Caco-2 (cell line): ENCODE measurements at regions not wholly inside any gene's neighbourhood (a gene's known extent, or its start where the extent isn't known, plus 50 kb on each side); places are given as distances from the start of the nearest gene placed in this dataset.
"Not testable (repeated sequence)": the region's sequence is repeated elsewhere in the genome, so short reads cannot be mapped to it uniquely, and the experiment has no call there.

Source experiments
- BruUV-seq: library from RNA; stranded (reverse); fragments of 400-500 nt; replicated peaks from 2 replicates; lab custom pipeline; 2021; lab: Mats Ljungman, UMichigan
- CTCF ChIA-PET: fragments of 300-600 bp; sonication (Branson Sonifier 250); formaldehyde crosslinking; loops from one replicate; lab custom pipeline; 2022; ENCODE audit warnings: antibody characterized with exemption; lab: Charles Lee
- POLR2A ChIA-PET: fragments of 300-600 bp; sonication (Branson Sonifier 250); formaldehyde crosslinking; loops from one replicate; lab custom pipeline; 2022; ENCODE audit warnings: antibody characterized with exemption; lab: Charles Lee
- DNase-seq, 2 experiments: peaks; one replicate each; pipeline versions ENCODE4 v3.0.0 to v3.0.0-alpha.2; 2020 to 2022
- H3K27me3 ChIP-seq: replicated peaks from 2 replicates; pipeline ENCODE4 v1.6.0; 2011; ENCODE audit warnings: low read length; ENCODE audit not compliant: control insufficient read depth, insufficient read depth
- H3K36me3 ChIP-seq: 2 replicates; pipeline ENCODE4 v1.5.1; 2011; ENCODE audit warnings: low read length; ENCODE audit not compliant: control insufficient read depth, insufficient read depth
- H3K4me1 ChIP-seq: fragments of 250-450 bp; sonication (Bioruptor Pico); 2 replicates; pipeline ENCODE4 v1.5.1; 2020; ENCODE audit warnings: mild to moderate bottlenecking
- H3K4me3 ChIP-seq: 2 replicates; pipeline ENCODE4 v1.5.1; 2011; ENCODE audit warnings: low read depth, mild to moderate bottlenecking, control low read depth, low read length
- H3K9me3 ChIP-seq: fragments of 250-450 bp; sonication (Bioruptor Pico); 2 replicates; pipeline ENCODE4 v1.5.1; 2020; ENCODE audit warnings: mild to moderate bottlenecking, moderate library complexity
- H3K27ac Mint-ChIP-seq: one replicate; pipeline ENCODE4 v1.8.0; 2022; ENCODE audit warnings: mixed read lengths; ENCODE audit not compliant: unreplicated experiment
- H3K27me3 Mint-ChIP-seq: one replicate; pipeline ENCODE4 v1.8.0; 2022; ENCODE audit warnings: mixed read lengths; ENCODE audit not compliant: insufficient read depth, unreplicated experiment
- H3K36me3 Mint-ChIP-seq: one replicate; pipeline ENCODE4 v1.8.0; 2022; ENCODE audit warnings: mild to moderate bottlenecking, mixed read lengths; ENCODE audit not compliant: insufficient read depth, unreplicated experiment
- H3K4me1 Mint-ChIP-seq: one replicate; pipeline ENCODE4 v1.8.0; 2022; ENCODE audit warnings: low read depth, mixed read lengths; ENCODE audit not compliant: unreplicated experiment
- H3K4me3 Mint-ChIP-seq: one replicate; pipeline ENCODE4 v1.8.0; 2022; ENCODE audit warnings: mild to moderate bottlenecking, moderate library complexity, mixed read lengths; ENCODE audit not compliant: unreplicated experiment
- H3K9me3 Mint-ChIP-seq: one replicate; pipeline ENCODE4 v1.8.0; 2022; ENCODE audit warnings: mixed read lengths; ENCODE audit not compliant: unreplicated experiment
- intact Hi-C: fragments of 100-400 bp; cut with micrococcal nuclease; formaldehyde crosslinking; loops from one replicate; pipeline ENCODE4 v1.10.0; 2022; ENCODE audit not compliant: unreplicated experiment
- TF ChIP-seq, protein P1 (sequence below), 2 experiments: fragments of 200-600 bp in 1 of 2; IDR thresholded peaks; 1 replicate in 1 of 2; 2 replicates in 1 of 2; pipeline versions ENCODE4 v1.5.1 to v1.8.0; 2011 to 2022; ENCODE audit warnings: antibody characterized with exemption in 1 of 2, control low read depth in 1 of 2, inconsistent platforms in 1 of 2, low read depth in 1 of 2, low read length in 1 of 2, mild to moderate bottlenecking in 1 of 2, moderate library complexity in 1 of 2; ENCODE audit not compliant: insufficient read depth in 1 of 2, severe bottlenecking in 1 of 2, unreplicated experiment in 1 of 2

DNA sequence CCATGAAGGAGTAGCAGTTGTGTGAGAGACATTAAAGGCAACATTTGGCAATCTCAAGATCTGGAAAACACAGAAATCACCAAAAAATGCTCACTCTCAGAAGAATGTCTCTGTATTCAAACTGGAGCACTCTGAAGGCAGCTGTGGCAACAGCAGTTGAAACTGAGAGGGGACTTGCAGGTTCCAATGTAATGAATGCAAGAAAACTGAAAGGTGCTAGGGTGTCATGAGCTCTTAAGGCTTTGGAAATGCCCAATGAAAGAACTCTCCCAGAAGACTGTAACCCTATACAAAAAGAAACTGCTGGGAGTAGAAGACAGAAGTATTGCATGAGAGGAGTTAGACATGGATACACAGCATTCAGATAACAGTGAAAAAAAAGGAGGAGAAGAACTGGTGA lies 118.2 kb upstream of the HTR2C start:
- TF ChIP-seq, protein P1, sequence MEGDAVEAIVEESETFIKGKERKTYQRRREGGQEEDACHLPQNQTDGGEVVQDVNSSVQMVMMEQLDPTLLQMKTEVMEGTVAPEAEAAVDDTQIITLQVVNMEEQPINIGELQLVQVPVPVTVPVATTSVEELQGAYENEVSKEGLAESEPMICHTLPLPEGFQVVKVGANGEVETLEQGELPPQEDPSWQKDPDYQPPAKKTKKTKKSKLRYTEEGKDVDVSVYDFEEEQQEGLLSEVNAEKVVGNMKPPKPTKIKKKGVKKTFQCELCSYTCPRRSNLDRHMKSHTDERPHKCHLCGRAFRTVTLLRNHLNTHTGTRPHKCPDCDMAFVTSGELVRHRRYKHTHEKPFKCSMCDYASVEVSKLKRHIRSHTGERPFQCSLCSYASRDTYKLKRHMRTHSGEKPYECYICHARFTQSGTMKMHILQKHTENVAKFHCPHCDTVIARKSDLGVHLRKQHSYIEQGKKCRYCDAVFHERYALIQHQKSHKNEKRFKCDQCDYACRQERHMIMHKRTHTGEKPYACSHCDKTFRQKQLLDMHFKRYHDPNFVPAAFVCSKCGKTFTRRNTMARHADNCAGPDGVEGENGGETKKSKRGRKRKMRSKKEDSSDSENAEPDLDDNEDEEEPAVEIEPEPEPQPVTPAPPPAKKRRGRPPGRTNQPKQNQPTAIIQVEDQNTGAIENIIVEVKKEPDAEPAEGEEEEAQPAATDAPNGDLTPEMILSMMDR (IDR thresholded peaks at IDR 0.05; ENCODE audit: insufficient read depth in 1 of 2, low read depth in 1 of 2, low read length in 1 of 2, severe bottlenecking in 1 of 2, unreplicated experiment in 1 of 2), result no peak
- H3K4me3 ChIP-seq, result no peak overlapping the region
- DNase-seq, result no peak
- intact Hi-C loops, result no loop called here
- H3K4me1 ChIP-seq, result no peaks in the 10 kb centered on the region
- ChIA-PET CTCF (no interaction called here), POLR2A (no interaction called here)
- H3K4me1 Mint-ChIP-seq, result no peaks in the 10 kb centered on the region
- H3K9me3 ChIP-seq, result no peaks in the 10 kb centered on the region
- no peaks in the 10 kb centered on the region for H3K27me3 ChIP-seq
- peaks cover 9% of the 10 kb centered on the region for H3K27me3 Mint-ChIP-seq
- H3K9me3 Mint-ChIP-seq, result no peaks in the 10 kb centered on the region
- H3K27ac Mint-ChIP-seq, result no peak overlapping the region
- no peaks in the 10 kb centered on the region for H3K36me3 Mint-ChIP-seq
- H3K4me3 Mint-ChIP-seq, result no peak overlapping the region
- no TSS peak for BruUV-seq
- H3K36me3 ChIP-seq, result no peaks in the 10 kb centered on the region

DNA sequence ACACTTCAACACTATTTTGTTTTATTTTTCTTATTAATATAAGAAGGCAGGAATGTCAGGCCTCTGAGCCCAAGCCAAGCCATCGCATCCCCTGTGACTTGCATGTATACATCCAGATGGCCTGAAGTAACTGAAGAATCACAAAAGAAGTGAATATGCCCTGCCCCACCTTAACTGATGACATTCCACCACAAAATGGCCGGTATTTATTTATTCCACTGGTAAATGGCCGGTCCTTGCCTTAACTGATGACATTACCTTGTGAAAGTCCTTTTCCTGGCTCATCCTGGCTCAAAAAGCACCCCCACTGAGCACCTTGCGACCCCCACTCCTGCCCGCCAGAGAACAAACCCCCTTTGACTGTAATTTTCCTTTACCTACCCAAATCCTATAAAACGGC lies 111.9 kb upstream of the HTR2C start:
- CTCF ChIA-PET, H3K27me3 ChIP-seq, H3K9me3 ChIP-seq, POLR2A ChIA-PET, H3K27me3 Mint-ChIP-seq, H3K4me3 Mint-ChIP-seq, H3K4me1 Mint-ChIP-seq, DNase-seq, H3K36me3 Mint-ChIP-seq, H3K36me3 ChIP-seq, H3K9me3 Mint-ChIP-seq, H3K4me1 ChIP-seq, intact Hi-C loops, H3K4me3 ChIP-seq, BruUV-seq, H3K27ac Mint-ChIP-seq: not testable (repeated sequence)

DNA sequence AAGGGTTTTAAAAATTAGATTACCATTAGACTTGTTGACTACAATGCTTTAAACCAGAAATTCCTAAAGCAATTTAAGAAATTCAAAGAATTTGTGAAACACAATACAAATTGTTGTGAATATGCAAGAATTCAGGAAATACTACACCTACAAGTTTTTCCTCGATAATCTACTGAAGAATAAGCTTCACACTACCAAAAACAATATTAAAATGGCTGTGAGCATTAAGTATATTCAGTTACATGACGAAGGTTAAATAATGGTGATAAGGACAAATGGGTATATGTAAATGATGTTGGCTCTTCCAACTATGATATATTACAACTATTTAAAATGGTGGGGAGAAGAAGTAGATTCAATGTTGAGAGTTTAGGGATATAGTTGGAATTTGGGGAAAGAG lies 111.1 kb upstream of the HTR2C start:
- ChIA-PET CTCF (no interaction called here), POLR2A (no interaction called here)
- H3K27ac Mint-ChIP-seq, result no peak overlapping the region
- peaks cover 4% of the 10 kb centered on the region for H3K27me3 Mint-ChIP-seq
- H3K4me1 ChIP-seq, result no peaks in the 10 kb centered on the region
- no peaks in the 10 kb centered on the region for H3K4me1 Mint-ChIP-seq
- H3K4me3 Mint-ChIP-seq, result no peak overlapping the region
- H3K4me3 ChIP-seq, result no peak overlapping the region
- H3K36me3 ChIP-seq, result no peaks in the 10 kb centered on the region
- H3K9me3 Mint-ChIP-seq, result no peaks in the 10 kb centered on the region
- DNase-seq, result no peak
- no peaks in the 10 kb centered on the region for H3K9me3 ChIP-seq
- TF ChIP-seq, protein P1 (IDR thresholded peaks at IDR 0.05; ENCODE audit: insufficient read depth in 1 of 2, low read depth in 1 of 2, low read length in 1 of 2, severe bottlenecking in 1 of 2, unreplicated experiment in 1 of 2), result no peak
- intact Hi-C loops, result no loop called here
- H3K36me3 Mint-ChIP-seq, result no peaks in the 10 kb centered on the region
- no peaks in the 10 kb centered on the region for H3K27me3 ChIP-seq
- BruUV-seq, result no TSS peak

DNA sequence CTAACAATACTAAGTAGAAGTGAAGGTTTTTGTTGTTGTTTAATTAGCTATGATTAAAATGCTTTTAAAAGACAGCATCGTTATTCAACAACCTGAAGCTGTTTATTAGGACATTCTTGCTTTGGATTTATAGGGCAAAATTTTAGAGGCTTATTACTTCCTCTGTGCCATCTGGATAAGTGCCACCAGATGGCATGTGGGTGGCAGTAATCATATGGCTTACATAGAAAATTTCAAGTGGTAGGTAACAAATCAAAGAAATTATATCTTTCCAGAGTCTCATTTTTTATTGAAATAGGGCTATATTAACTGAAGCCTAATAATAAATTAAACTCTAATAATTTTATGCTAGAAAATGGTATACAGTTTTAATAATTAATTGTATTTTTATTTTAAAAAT lies 83.3 kb upstream of the HTR2C start:
- CTCF ChIA-PET, result no interaction called here
- no peaks in the 10 kb centered on the region for H3K36me3 Mint-ChIP-seq
- Histone ChIP-seq H3K27me3 (no peaks in the 10 kb centered on the region), H3K4me3 (no peak overlapping the region), H3K4me1 (no peaks in the 10 kb centered on the region), H3K9me3 (no peaks in the 10 kb centered on the region), H3K36me3 (no peaks in the 10 kb centered on the region)
- H3K4me1 Mint-ChIP-seq, result no peaks in the 10 kb centered on the region
- no peaks in the 10 kb centered on the region for H3K9me3 Mint-ChIP-seq
- no peak for DNase-seq
- TF ChIP-seq, protein P1 (IDR thresholded peaks at IDR 0.05; ENCODE audit: insufficient read depth in 1 of 2, low read depth in 1 of 2, low read length in 1 of 2, severe bottlenecking in 1 of 2, unreplicated experiment in 1 of 2), result no peak
- no TSS peak for BruUV-seq
- no peak overlapping the region for H3K4me3 Mint-ChIP-seq
- POLR2A ChIA-PET, result no interaction called here
- H3K27me3 Mint-ChIP-seq, result no peaks in the 10 kb centered on the region
- no peak overlapping the region for H3K27ac Mint-ChIP-seq
- intact Hi-C loops, result no loop called here
